ENCODE measurements at regions not wholly inside any gene's neighbourhood (a gene's known extent, or its start where the extent isn't known, plus 50 kb on each side); places are given as distances from the start of the nearest gene placed in this dataset.

DNA sequence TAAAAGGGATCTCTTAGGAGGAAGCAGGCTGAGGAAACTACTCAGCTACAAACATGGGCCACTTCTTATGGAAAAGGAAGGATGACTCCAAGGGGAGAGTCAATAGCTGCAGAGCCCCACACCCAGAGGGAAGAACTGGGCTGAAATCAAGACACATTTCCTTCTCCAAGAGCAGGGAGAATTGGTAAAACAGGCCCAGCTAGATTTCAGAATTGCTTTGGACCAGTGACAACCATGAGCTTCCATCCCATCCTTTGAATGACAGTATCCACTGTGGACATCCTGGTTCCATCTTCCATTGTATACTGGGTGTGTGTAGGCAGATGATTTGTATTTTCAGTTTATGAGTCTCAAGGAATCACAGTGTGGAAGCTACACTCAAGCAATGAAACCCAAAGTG is 267.5 kb downstream of the IRF8 start:
- DNase-seq = no peak

GRCh38 chr16:86167061-86167460 is 268.1 kb downstream of the IRF8 start:
- DNase-seq = no peak

GRCh38 chr16:86170720-86171119 is 271.8 kb downstream of the IRF8 start:
- DNase-seq = no peak

DNA sequence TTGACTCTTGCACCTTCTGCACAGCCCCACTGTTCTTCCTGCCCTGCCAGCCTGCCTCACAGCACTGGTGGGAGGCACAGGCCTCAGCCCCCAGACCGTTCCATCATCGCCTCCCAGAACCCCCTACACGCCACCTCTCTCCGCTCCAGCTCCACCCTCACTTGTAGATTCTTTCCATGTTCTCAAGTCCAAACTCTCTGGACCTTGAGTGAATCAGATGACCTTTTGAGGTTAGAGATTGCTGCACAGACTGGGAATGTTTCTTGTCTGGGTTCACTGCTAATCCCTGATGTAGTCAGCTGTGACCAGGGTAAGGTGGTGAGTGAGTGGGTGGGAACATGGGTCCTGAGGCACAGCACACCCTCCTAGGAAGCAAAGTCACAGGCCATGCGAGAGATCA is 272.4 kb downstream of the IRF8 start:
- DNase-seq = no peak

- DNase-seq = no peak
Measured at GRCh38 chr16:86175816-86176215, 276.9 kb downstream of the IRF8 start.

- no peak for DNase-seq
Measured at GRCh38 chr16:86176462-86176861, 277.5 kb downstream of the IRF8 start.

DNA sequence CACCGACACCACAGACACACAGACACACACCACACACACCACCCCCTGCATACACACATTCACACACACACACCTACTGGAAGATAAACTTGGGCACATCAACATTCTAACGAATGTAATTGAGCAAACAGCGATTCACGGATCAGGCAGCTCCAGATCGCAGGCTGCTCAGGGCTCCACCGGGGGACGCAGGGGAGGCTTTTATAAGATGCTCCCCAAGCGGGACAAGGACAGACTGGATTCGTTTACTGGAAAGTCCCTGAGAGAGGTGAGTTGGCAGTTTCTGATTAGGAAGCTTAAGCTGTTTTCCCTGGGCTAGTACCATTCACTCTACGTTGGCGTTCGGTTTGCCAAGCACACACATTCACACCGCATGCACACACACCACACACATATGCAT is 281.3 kb downstream of the IRF8 start:
- DNase-seq = no peak

DNA sequence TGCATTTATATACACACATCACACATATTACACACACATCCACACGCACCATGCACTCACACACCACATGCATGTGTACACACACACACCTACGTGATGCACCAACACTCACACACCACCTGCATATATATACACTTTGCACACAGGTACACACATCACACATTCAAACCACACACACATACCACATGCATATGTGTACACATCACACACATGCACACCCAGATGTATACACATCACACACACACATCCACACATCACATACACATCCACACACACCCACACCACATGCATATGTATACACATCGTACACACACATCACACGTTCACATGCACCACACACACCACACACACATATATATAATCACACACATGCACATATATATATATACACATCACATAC is 281.8 kb downstream of the IRF8 start:
- no peak for DNase-seq

DNA sequence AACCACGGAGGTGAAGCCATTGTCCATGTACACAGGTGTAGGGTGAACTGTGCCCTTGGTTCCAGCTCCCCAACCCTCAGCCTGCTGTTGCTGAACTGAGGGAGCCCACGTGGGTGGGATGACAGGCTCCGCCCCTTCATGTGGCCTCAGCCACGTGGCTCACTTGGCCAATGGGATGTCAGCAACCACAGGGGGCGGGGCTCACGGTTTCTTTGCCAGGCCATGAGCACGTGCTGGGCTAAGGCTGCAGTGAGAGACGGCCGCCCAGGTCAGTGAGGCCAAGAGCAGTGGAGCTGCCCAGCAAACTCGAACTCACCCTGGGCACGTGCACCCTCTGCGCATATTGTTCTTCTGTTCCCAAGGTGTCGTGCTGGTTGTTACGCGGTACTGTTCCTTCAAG is 282.6 kb downstream of the IRF8 start:
- DNase-seq = no peak

- no peak for DNase-seq
Measured at GRCh38 chr16:86184185-86184584, 285.2 kb downstream of the IRF8 start.

DNA sequence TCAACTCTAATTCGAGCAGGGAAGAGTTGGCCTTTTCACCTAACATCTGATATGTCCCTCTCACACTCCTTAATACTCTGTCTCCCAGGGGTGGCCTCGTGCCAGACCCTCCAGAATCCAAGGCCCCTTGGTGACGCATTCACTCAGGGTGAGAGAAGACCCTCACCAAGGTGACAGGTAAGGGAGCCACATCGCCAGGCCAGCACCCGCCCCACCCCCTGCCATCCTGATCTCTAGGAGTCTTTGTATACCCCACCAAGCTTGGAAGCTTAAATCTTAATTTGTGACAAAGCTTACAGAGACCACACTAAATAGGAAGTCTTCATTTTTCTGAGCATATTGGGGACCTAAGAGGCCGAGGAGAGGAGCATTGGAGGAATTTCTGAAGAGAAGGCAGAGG is 286.1 kb downstream of the IRF8 start:
- no peak for DNase-seq

- DNase-seq = no peak
Measured at GRCh38 chr16:86186313-86186712, 287.4 kb downstream of the IRF8 start.

DNA sequence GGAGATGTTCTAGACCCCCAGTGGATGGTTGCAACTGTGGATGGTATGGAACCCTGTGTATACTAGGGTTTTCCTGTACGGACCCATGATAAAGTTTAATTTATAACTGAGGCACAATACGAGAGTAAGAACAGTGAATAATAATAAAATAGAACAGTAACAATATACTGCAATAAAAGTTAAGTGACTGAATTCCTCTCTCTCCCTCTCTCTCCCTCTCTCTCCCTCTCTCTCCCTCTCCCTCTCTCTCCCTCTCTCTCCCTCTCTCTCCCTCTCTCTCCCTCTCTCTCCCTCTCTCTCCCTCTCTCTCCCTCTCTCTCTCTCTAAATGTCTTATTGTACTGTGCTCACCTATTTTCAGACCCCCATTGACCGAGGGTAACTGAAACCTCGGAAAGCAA is 291.0 kb downstream of the IRF8 start:
- no peak for DNase-seq

DNA sequence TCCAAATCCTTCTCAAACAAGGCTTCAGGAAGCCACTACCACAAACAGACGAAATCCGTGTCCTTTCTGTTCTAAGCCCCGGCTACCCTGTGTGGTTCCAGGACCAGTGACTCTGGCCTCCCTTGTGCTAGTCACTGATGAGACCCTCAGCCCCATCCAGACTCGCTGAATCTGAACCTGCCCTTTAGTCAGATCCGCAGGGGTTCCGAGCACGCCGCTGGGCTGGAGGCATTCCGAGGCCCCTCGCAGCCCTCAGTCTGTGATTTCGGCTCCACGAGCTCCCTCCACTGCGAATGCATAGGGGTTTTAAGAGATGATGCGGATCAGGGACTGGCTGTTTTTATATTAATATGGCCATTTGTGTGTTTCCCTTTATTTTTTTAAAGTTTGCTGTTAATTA is 292.7 kb downstream of the IRF8 start:
- no peak for DNase-seq

DNA sequence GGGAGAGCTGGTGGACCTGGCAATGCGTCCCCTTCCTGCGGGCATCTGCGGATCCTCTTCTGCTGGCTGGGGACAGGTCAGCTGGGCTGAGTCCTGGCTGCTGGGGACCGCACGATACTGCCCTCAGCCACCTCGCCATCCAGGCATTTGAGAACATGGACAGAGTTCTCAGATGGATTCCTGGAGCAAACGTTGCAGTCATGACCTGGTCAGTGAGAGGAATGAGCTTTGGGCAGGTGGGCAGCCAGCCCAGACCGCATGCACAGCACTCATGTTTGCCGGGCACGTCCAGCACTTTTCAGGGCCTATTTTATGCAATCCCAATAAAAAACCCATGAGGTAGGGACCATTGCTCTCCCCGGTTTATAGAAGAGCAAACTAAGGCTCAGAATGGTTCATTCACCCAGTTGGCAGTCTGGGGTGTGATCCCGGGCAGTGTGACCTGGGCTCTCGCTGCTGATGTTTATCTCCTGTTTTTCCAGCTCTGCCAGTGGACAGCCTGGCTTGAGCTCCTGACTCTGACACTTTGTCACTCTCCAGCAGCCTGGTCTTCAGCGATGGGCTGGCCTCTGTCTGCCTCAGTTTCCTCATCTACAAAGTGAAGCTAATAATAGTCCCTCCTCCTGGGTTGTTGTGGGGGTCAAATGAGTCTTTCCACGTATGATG is 294.7 kb downstream of the IRF8 start:
- DNase-seq = no peak

DNA sequence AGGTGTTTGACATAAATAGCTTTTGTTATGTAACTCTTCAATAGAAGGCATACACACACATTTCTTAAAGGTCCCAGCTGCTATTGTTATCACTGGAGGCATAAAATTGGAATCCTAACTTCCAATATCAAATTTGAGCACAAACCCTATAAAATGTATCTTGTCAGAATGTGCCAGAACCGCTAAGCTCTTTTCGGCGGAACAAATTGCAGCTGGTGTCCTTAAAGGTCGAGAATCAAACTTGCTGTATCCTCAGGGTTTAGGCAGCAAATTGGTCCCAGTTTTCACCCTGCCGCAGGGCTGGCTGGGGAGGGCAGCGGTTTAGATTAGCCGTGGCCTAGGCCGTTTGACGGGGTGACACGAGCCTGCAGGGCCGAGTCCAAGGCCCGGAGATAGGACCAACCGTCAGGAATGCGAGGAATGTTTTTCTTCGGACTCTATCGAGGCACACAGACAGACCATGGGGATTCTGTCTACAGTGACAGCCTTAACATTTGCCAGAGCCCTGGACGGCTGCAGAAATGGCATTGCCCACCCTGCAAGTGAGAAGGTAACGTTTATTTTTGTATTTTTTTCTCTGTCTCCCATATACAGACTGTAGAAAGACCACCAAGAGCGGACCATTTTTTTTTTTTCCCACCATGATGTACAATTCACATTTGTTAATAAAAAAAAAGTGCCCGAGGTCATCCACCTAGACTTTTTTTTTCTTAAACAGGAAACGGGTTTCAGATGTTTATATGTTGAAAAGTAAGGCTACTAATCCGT is 297.1 kb downstream of the IRF8 start:
- no peak for DNase-seq

DNA sequence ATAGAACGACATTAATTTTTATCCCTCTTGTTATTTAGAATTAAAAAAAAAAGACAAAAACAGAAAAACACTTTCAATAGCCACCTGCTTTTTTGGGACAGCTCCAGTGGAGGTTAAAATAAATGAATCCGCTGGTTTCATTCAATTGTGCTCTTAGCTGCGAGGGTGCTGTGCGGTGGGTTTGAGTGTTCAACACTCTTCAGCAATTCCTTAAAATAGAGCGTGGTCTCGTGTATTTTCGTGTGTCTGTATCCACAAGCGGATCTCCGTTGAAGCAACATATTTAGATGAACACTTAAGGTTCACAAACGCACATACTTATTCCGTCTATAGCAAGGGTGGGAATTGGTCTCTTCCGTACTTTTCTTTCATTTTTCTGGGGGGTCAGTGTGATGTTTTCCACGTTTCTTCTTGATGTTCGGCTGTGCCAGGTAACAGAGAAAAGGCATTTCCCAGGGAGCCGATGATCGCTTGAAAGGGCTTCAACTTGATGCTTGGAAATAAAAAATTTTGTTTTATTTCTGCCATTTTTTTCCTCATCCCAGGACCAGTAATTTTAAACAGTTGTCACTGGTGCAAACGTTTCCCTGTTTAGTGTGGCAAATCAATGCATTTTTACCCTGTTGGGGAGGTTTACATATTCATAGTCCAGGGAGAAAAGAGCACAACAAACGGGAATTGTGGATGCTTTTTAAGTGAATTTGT is 297.9 kb downstream of the IRF8 start:
- no peak for DNase-seq

DNA sequence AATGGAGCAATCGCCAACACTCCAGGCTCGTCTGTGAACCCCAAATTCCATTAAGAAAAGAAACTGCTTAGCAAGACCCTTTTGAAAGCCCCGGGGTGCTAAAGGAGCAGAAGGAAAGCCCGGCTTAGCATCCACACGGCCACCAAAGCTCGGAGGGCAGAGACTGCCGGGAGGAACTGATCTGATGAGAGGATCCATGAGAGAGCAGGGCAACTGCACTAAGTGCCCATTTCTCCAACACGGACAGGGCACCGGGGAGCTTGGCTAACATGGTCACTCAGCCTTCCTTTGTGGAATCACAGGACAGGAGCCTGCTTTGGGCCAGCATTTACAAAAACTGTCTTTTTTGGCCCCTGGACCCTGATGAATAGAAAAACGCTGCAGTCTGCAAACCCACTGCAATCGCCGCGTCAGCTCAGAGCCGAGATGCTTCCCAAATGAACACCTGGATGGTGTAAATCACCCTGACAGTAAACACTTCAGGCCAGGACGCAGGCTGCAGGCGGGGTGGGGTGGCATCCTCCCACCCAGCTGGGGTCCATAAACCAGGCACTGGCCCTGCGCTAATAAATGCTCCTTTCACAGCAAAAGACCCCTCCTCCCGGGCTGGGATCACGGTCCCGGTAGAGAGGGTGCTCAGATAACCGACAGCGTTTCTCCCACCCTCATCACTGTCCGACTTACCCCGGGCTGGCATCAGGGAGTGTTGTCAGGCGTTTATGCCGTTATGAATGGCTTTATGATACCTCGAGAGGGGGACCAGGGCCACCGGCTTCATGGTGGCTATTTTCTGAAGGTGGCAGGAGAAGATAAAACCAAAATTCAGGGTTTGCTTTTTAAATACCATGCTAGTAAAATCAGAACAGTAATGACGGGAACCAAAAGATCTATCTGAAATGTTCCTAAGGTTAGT is 299.5 kb downstream of the IRF8 start:
- DNase-seq = no peak

DNA sequence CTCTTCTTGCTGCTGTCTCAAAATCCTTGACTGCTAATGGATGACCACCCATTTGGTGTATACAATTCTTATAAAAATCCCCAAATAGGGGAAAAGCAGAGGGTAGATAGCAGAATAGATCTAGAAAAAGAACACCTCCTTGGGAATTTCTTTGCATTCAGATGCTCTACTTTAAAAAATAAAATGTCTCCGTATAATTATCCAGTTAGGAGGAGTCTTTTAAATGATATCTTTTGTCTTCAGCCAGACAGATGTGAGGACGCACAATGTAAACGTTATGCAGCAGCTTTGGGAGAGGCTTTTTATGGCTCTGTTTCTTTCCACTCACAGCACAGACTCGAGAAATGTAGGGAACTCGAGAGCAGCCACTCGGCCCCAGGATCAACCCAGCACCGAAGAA is 300.2 kb downstream of the IRF8 start:
- no peak for DNase-seq

DNA sequence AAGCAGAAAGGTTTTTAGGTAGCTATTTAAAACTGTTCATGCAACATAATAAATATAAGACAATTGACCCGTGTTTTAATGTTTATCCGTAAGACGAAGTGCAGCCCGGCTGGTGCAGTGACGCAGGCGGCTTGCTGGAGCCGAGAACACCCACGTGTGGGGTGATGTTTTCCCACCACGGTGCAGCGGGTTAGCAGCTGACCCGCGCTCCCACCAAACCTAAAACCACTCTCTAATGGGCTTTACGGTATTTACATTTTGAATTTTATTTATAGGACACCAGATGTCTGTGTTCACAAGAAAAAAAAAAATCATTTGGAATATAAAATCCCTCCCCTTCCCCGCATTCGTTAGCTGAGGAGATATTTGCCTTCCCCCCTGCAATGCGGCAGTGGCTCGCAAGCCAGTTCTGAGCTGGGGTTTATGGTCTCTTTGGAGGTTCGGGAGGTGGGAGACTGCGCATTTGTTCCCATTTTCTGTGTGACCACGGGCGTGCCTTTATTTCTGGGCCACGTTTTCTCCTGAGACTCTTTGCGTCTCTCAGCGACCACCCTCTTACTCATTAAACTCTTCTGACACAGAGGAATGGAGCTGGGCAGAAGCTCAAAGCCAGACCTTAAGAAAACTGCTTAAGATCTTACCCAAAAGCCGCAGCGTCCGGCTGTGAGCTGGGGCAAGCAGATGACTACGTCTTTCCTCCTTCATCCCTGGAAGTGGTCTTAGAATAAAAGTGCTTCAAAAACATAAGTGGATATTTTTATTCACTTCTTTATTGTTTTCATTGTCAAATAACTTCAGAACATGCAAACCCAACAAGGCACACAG is 301.1 kb downstream of the IRF8 start:
- no peak for DNase-seq

- DNase-seq = no peak
Measured at GRCh38 chr16:86200722-86201121, 301.8 kb downstream of the IRF8 start.

DNA sequence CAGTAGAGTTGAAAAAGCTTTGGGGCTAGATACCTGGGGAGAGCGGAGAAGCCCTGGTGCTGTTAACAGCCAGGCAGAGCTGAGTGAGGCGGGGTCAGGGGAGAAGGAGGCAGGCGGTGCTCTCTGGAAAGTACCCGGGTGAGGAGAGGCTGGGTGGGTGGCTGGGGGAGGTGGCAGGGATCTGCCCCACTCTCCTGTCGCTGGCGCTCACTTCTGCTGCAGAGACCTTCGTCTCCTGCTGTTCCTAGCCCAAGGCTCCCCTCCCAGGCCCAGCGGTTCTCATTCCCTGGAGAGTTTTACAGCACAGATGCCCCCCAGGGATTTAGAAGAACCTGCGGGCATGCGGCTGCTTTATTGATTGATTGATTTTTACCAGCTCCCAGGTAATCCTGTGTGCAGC is 302.8 kb downstream of the IRF8 start:
- DNase-seq = no peak

All from hindlimb muscle (tissue), 1 donor.